ENCODE measurements at regions not wholly inside any gene's neighbourhood (a gene's known extent, or its start where the extent isn't known, plus 50 kb on each side); places are given as distances from the start of the nearest gene placed in this dataset.
A peak's percentile ranks its signal among the peaks of the same experiment; 100 is the strongest.
"Not testable (repeated sequence)": the region's sequence is repeated elsewhere in the genome, so short reads cannot be mapped to it uniquely, and the experiment has no call there.

DNA sequence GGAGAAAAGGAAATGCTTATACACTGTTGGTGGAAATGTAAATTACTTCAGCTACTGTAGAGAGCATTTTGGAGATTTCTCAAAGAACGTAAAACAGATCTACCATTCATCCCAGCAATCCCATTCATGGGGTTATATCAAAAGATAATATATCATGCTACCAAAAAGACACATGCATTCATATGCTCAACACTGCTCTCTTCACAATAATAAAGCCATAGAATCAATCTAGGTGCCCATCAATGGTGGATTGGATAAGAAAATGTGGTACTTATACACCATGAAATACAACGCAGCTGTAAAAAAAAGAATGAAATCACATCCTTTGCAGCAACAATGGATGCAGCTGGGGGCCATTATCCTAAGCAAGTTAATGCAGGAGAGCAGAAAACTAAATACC lies 1487.7 kb upstream of the SEL1L start:
- DNase-seq, result no peak

DNA sequence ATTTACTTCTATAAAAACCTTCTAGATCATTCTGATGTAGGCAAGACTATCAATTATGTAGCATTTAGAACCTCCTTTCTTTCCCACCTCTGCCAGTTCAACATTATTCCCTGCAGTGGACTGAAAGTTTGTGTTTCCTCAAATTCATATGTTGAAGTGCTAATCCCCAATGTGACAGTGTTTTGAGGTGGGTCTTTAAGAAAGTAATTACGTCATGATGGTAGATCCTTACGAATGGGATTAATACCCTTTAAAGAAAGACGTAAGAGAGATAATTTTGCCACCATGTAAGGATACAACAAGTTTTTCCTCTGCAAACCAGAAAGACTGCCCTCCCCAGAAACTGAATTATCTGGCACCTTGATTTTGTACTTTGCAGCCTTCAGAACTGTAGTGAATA lies 1489.7 kb upstream of the SEL1L start:
- no peak for DNase-seq

DNA sequence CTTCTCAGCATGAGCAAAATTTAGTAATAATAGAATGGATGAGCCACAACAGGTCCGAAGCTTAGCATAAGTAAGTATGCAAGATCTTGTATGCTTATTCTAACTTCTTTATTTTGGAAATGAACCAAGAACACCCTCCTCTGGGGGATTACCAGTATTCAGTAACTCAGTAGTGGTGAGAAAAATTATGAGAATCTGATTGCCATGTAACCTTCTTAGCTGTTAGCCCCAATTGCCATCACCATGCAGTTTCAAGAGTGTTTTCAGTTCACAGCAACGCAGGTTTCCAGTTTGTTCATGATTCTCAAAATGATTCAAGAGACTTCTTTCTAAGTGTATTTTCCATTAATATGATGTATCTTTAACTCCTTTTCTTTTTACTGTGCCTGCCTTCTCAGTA lies 1507.6 kb upstream of the SEL1L start:
- no peak for DNase-seq

DNA sequence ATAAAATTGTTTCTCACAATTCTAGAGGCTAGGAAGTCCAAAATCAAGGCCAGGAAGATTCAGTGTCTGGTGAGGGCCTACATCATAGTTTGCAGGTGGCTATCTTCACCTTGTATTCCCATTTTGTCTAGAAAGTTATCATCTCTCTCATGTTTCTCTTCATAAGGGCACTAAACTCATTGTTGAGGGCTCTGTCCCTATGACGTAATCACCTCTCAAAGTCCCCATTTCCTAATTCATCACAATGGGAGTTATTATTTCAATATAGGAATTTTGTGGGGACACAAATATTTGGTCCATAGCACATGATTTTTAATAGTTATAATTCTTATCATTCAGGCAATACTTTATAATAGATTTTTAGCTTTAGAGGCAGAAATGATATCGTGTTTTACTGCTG lies 1509.2 kb upstream of the SEL1L start:
- DNase-seq, result no peak

DNA sequence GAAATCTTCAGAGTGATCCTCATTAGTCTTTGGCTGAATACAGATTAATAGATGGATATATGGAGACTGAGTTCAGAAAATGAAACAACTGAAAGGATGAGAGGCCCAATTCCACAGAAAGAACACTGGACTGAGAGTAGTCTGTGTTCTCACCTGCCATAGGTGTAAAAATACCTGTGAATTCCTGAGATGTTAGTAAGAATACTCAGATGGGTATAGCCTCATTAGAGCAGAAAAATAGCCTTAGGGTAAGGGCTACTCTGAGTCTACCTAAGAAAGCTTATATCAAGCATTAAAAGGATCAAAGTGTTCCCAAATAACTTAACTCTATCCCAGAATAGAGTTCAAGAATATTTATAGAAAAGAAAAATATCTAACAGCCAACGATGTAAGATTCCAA lies 1510.3 kb upstream of the SEL1L start:
- no peak for DNase-seq

DNA sequence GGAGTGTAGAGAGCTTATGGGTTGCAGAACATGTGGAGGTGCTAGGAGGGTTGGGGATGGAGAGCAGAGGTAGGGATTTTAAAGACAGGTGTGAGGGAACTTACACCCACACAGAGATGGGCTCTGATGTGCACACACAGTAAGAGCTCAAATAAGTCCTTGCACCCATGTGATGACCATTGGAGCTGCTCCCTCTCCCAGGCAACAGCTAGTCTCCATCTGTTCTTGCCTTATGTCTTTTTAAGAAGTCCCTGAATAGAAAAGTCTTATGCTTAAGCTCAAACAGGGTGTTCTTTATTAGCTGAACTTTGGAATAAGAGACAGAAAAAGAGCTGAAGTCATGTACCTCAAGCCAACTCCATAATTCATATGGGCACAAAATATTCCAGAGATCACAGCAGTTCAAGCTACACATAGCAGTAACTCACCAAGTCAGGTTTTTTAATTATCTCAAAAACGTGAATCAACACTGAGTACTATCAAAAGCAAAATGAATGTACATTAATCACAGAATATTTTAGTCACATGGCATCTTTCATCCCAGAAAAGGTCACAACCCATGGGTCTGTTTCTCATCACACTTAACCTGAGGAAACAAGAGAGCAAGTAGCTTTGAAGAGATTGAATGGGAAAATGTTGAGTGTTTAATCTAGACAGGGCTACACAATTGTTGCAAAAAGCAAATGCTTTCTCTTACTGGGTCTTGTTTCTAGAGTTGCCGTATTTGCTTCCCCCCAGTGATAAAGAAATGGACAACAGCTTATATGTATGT lies 1513.6 kb upstream of the SEL1L start:
- DNase-seq, result no peak

DNA sequence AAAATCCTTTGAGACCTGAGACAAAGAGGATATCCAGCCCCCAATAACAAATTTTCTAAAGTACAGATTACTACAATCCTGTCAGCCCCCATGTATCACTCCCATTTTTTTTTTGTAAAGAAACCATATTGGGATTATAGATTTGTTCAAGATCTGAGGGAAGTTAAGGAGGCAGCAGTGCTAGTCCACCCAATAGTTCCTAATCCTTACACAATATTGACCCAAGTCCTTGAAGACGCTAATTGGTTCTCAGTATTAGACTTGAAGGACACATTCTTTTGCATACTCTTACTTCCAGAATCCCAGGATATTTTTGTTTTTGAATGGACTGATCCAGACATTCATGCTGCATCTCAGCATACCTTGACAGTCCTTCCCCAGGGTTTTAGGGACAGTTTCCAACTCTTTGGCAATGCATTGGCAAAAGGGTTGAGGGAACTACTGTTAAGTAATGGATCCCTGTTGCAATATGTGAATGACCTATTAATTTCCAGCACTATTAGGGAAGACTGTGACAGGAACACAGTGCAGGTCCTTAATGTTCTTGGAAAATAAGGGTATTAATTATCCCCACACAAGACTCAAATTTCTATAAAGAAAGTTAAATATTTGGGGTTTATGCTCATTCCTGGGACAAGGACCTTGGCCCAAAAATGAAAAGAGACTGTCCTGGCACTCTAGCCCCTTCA lies 1519.5 kb upstream of the SEL1L start:
- no peak for DNase-seq

DNA sequence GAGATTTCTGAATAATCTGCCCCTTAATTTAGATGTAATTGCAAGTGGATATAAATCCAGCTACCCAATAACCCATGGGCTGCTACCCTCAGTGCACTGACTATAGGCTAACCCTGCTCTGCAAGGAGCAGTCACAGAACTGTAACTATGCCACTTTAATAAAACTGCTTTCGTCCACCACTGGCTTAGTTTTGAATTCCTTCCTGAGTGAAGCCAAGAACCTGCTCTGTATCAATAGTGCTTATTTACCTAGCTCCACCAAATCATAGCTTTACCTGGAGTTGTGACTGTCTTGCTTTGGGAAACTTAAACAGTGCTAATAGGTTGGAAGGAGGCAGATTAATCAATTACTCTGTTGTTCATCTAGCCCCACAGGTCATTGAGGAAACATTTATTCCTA lies 1524.4 kb upstream of the SEL1L start:
- DNase-seq, result no peak

DNA sequence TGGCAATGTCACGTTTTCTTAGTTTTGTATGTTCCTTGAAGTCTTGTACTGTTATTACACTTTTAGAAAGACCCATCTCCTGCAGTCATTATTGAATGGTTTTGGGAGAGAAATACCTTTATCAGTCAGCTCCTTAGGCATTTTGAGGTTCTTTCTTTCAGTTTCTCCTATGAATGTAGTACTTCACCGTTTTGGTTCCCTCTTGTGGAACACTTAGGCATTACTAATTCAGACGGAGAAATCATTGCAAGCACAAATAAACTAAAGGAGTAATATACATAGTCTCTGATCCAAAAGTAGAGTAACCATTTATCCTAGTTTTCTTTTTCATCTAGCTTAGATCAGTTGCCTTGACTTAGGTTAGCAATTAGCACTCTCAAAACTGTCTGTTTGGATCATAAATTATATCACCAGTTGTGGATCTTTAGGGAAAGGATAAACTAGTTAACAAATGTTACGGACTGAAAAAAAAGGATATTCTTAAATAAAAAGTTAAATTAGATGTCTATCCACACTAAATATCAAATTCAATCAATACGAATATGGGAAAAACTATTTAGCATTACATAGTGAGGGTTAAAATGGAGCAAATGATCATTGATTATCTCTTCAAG lies 1538.3 kb upstream of the SEL1L start:
- peak; percentile 13 for DNase-seq

DNA sequence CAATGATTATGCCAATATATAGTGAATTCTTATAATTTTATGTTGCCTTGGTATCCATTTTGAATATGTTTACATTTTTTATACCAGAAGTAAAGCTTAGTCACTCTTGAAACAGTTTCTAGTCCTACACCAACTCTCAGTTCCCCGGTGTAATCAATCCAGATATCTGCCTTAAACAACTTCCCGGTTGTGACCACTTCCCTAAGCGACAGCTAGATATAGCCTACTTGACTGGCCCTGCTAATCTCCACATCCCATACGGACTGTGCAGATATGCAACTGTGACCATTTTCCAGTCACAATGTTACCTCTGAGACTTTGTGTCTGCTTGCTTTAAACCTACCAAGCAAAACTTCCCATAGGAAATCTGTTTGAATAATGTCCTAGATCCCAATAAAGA lies 1551.5 kb upstream of the SEL1L start:
- no peak for DNase-seq

DNA sequence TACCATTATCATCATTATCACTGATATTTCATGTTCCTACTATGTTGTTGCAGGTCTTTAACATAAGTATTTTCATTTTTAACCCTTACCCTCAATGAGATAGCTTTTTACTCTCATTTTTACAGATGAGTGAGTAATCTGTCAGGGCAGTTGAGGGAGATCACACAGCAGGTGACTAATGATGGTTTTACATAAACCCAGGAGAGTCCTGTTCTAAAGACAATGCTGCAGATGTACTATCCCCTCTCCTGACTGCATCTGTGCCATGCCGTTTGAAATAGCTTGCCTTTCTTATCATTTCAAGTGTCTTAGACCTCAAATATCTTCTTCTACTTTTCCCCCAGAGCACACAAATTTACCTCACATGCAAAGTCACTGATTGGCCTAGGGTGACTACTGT lies 1552.1 kb upstream of the SEL1L start:
- DNase-seq, result no peak

DNA sequence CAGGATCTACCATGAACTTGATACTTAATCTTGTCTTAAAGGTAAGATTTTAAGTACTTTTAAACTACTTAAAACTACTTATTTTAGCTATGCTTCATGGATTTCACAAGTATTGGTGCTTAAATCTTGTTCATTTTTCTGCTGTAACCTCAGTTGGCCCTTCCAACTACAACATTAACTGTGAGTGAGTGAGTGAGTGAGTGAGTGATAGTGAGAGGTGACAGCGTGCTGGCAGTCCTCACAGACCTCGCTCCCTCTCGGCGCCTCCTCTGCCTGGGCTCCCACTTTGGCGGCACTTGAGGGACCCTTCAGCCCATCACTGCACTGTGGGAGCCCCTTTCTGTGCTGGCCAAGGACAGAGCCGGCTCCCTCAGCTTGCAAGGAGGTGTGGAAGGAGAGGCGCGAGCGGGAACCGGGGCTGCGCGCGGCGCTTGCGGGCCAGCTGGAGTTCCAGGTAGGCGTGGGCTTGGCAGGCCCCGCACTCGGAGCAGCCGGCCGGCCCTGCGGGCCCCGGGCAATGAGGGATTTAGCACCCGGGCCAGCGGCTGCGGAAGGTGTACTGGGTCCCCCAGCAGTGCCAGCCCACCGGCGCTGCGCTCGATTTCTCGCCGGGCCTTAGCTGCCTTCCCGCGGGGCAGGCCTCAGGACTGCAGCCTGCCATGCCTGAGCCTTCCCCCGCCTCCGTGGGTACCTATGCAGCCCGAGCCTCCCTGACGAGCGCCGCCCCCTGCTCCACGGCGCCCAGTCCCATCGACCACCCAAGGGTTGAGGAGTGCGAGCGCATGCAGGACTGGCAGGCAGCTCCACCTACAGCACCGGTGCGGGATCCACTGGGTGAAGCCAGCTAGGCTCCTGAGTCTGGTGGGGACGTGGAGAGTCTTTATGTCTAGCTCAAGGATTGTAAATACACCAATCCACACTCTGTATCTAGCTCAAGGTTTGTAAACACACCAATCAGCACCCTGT lies 1558.6 kb upstream of the SEL1L start:
- DNase-seq, result not testable (repeated sequence)

DNA sequence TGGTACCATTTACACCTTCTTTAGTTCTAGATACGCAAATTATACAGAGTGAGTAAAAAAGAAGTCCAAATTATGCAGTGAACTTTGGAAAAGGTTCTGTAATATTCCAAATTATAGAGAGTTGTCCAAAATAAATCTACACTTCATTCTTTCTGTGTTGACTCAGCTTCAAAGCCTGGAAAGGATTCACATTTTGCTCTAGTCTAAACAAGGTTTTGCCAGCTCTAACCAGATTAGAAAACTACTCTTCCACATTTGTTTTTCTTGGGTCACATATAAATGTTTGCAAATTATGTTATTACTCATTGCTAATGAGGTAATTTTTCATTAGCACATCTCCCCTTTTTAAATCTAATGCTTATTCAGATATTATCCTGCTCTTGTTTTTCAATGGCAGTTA lies 1562.4 kb upstream of the SEL1L start:
- DNase-seq, result no peak

DNA sequence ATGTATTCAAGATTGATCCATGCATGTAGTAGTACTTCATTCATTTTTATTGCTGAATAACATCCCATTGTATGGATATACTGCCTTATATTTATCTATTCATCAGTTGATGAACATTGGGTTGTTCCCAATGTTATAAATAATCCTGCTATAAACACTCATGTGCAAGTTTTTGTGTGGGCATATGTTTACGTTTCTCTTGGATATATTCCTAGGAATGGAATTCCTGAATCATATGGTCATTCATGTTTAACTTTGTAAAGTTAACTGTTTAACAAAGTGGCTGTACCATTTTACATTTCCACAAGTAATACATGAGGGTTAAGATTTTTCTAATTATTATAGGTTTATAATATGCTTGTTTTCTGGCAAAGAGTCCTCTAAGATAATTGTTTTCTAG lies 1568.2 kb upstream of the SEL1L start:
- no peak for DNase-seq

DNA sequence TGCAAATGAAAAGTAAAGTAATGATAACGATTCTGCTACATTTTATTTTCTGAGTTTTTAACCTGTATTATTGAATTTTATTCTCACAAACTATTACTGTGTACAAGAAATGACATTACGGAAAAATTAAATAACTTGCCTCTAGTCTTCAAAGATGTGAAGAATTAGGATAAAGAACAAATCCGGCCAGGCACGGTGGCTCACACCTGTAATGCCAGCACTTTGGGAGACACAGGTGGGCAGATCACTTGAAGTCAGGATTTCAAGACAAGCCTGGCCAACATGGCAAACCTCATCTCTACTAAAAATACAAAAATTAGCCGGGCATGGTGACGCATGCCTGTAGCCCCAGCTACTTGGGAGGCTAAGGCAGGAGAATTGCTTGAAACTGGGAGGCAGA lies 1584.4 kb upstream of the SEL1L start:
- DNase-seq, result no peak

DNA sequence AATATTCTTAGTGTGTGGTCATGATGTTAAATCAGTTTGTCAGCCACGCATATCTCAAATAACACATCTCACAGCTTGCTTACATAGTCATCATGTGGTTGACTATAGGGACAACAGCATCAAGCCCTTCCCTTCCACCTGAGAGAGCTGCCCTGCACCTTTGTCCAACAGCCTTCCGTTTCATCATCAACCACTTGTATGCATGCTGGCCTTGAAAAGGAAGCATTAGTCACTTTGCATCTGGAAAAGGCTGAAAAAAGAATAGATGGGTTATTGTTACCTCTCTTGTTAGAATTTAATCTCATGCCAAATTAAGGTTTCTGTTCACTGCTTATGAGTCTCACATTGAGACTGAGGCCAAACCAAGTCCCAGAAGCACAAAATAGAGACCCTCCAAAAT lies 1586.5 kb upstream of the SEL1L start:
- DNase-seq, result no peak

DNA sequence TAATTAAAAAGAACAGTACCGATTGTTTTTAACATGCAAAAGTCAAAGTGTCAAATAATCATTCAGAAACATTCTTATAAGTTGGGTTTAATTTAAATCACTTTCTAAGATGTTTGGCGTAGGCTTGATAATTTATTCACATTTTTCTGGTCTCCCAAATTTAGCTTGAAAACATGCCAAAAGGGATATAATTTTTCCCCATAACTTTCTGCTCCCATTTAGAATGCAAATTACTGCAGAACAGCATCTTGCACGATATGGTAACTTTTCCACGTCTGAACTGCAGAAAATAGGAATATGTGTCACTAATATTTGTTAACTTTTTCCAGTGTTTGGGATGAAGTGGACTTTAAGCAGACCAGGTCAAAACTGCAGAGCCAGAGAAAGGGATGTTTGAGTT lies 1592.4 kb upstream of the SEL1L start:
- no peak for DNase-seq

DNA sequence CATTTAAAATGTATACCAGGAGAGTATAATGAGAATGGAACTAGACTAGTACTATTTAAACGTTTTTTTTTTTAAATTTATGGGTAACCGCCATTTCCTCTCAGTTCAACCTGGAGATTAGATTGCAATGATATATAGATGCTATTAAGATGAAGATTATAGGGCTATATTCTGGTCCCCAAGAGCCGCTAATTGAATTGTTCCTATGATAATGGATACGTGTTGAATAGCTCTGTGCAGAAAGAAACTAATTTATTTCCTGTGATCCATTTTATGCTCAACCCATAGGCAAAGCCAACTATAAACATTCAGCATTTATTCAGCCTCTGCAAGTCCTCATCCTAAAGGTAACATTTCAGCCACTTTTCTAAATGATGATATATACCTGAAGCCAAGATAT lies 1595.1 kb upstream of the SEL1L start:
- no peak for DNase-seq

DNA sequence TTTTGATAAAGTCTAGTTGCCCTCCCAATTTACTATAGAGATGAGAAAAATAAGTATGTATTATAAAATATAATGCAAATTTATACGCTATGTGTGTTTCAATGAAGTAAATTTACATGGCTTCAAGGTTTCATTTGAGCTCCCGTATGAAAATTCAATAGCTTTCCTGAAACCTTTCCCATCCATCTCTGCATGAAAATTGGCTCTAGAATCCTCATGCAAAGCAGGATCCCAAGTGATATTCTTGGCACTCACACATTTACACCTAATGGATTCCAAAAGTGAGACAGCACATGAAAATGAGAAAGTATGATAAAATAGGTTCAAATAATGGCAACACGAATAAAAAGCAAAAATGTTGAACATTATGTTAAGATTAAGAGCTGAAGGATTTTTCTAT lies 1595.8 kb upstream of the SEL1L start:
- DNase-seq, result no peak

DNA sequence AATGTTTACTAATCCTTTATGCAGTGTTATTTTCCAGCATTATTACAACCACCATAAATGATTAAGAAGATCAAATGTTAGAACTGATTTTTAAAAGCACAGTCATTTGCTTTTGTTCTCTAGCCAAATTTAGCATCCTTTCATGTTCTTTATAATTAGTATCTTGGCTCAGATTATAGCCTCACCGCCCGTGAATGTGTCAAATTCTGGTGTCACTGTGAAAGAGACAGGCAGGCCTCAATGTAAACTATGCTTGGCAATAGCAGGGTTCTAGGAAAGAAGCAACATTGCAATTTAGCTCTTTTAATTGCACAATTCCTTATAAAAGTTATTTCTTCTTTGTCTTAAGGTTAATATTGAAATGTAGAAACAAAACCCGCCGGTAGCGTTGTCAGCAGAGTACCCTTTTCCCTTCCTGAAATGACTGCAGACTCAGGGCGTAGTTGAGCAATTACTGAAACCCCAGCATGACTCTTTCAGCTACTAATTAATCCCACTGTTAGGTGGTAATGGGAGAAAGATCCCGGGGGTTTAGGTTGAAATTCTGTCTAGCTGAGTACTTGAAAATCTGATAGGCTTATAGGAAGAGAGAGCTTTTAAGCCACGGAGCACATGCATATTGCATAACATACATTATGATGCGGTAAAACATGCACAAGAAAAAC lies 1600.5 kb upstream of the SEL1L start:
- DNase-seq, result no peak

DNA sequence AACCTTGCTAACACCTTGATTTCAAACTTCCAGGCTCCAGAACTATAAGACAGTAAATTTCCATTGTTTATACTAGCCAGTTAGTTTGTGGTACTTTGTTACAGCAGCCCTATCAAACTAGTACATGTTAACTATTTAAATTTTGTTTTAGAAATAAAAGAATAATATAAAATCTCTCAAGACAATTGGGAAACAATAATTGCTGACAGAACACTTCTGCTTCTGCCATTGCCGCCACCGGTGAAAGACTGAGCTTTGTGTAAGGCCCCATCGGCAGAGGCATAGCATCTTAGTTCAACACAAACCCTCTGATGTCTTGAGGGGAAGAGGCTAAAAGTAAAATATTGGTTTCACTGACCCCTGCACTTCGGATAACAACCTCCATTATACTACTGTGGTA lies 1607.1 kb upstream of the SEL1L start:
- DNase-seq, result no peak

DNA sequence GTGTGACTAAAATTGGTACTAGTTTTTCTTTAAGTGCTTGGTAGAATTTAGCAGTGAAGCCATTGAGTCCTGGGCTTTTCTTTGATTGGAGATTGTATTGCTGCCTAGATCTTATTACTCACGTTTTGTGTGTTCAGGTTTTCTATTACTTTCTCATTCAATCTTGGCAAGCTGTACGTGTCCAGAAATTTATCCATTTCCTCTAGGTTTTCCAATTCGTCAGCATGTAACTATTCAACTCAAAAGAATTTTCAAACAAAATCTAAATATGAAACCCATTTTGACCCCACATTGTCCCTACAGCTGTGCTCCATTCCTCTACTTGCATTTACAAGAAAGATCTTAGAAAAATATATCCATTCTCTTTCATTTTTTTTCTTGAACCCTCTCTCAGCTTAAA lies 1613.4 kb upstream of the SEL1L start:
- DNase-seq, result no peak

DNA sequence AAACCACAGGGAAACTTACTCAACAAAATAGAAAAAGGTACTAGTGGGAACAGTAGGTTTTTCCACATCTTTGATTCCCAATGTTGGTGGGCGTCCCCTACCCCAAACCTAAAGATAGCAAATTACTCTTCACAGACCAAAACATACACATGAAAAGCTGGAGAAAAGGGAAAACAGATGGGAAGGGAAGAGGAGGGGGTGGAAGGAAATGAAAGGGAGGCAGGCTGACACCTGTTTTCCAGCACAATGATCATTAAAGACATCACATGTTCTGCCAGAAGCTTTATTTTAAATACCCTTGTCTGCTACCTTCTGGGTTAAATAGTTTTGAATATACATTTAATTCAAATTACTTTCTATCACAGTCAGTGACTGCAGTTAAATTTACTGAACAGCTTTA lies 1617.9 kb upstream of the SEL1L start:
- peak; percentile 45 for DNase-seq
